ENCODE measurements at regions not wholly inside any gene's neighbourhood (a gene's known extent, or its start where the extent isn't known, plus 50 kb on each side); places are given as distances from the start of the nearest gene placed in this dataset.

GRCh38 chr10:79017882-79018520, 50.8 kb upstream of the ZMIZ1 start:
- peak overlapping the region; percentile 39 for H3K27ac ChIP-seq
- no peak for DNase-seq (ENCODE audit: low read depth, low spot score)

GRCh38 chr10:79018521-79019011, 50.2 kb upstream of the ZMIZ1 start:
- H3K27ac ChIP-seq = peak overlapping the region; percentile 39
- peak; percentile 75 for DNase-seq (ENCODE audit: low read depth, low spot score)
